Thymus (tissue), 11 donors: ENCODE measurements at regions not wholly inside any gene's neighbourhood (a gene's known extent, or its start where the extent isn't known, plus 50 kb on each side); places are given as distances from the start of the nearest gene placed in this dataset.

ENCODE experiments used
- DNase-seq, 9 donors: peaks; one replicate each; pipeline ENCODE4 v3.0.0-alpha.2; 2013; ENCODE audit warnings: low spot score in 9 of 9, low read depth in 6 of 9, missing footprints in 1 of 9
- H3K27ac ChIP-seq, 2 donors: one replicate each; pipeline ENCODE4 v1.5.1; 2013; ENCODE audit warnings: control low read depth in 1 of 2, low read depth in 1 of 2, low read length in 1 of 2, mild to moderate bottlenecking in 1 of 2, moderate library complexity in 1 of 2
- H3K27me3 ChIP-seq, 2 donors: one replicate each; pipeline ENCODE4 v1.5.1; 2013; ENCODE audit warnings: low read length in 1 of 2; ENCODE audit not compliant: control insufficient read depth in 2 of 2, insufficient read depth in 1 of 2
- H3K36me3 ChIP-seq, 2 donors: one replicate each; pipeline ENCODE4 v1.5.1; 2013; ENCODE audit warnings: low read length in 1 of 2, mild to moderate bottlenecking in 1 of 2, moderate library complexity in 1 of 2; ENCODE audit not compliant: control insufficient read depth in 2 of 2, insufficient read depth in 2 of 2
- H3K4me1 ChIP-seq, 2 donors: one replicate each; pipeline ENCODE4 v1.5.1; 2013; ENCODE audit warnings: low read length in 2 of 2; ENCODE audit not compliant: control insufficient read depth in 2 of 2, insufficient read depth in 2 of 2
- H3K4me3 ChIP-seq, 2 donors: one replicate each; pipeline ENCODE4 v1.5.1; 2013; ENCODE audit warnings: low read length in 2 of 2, control low read depth in 1 of 2, mild to moderate bottlenecking in 1 of 2
- H3K9me3 ChIP-seq, 2 donors: one replicate each; pipeline ENCODE4 v1.5.1; 2013; ENCODE audit warnings: low read length in 1 of 2, mild to moderate bottlenecking in 1 of 2; ENCODE audit not compliant: control insufficient read depth in 2 of 2, insufficient read depth in 1 of 2
- WGBS: extraction: QIAGEN DNeasy Blood & Tissue Kit; methylation state at CpG from one replicate; pipeline ENCODE4 v1.1.7; 2013; 5-methylcytosine and 5-hydroxymethylcytosine counted together
- donor health status: healthy.

DNA sequence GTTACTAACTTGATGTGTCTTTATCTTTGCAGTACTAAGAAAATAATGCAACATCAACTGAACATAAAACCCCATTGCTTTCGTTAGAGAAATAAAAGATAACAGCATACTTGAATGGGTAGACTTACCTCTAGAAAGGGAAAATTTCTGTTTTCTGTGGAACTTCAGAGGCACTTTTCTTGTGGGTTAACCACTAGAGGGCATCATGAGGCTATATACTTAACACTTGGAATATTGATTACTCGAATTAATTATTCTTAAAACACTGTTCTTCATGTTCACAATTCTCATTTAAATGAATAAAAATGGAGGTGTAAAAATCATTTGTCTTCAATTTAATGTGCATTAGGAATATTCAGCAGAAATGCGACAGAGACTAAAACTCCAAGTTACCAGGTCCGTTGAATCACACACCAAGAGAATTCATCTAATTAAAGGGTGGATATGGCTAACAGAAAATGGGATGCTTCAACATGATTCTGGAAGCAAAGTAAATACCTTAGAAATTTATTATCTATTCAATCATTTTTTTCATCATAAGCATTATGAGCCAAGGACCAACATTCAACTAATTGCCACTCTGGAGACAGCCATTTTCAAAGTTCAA lies 330.8 kb upstream of the PREP start:
- Histone ChIP-seq H3K27ac (no peak overlapping the region), H3K4me1 (no peaks in the 10 kb centered on the region), H3K4me3 (no peak overlapping the region), H3K9me3 (no peaks in the 10 kb centered on the region), H3K36me3 (no peaks in the 10 kb centered on the region), H3K27me3 (no peaks in the 10 kb centered on the region)
- WGBS, result 61% methylated on average over 4 of the region's 4 CpGs
- peak in 5 of 9 donors; percentile 7 to 43 (median 20) for DNase-seq

GRCh38 chr6:105728995-105729394 lies 326.1 kb upstream of the PREP start:
- no peaks in the 10 kb centered on the region for H3K9me3 ChIP-seq
- no peak overlapping the region for H3K4me3 ChIP-seq
- WGBS, result 97% methylated on average over 1 of the region's 1 CpG
- H3K36me3 ChIP-seq, result no peaks in the 10 kb centered on the region
- H3K27me3 ChIP-seq, result no peaks in the 10 kb centered on the region
- no peak overlapping the region for H3K27ac ChIP-seq
- no peak for DNase-seq
- H3K4me1 ChIP-seq, result no peaks in the 10 kb centered on the region

- no peak for DNase-seq
- Histone ChIP-seq H3K9me3 (no peaks in the 10 kb centered on the region), H3K4me3 (no peak overlapping the region), H3K27me3 (no peaks in the 10 kb centered on the region), H3K27ac (no peak overlapping the region), H3K36me3 (no peaks in the 10 kb centered on the region), H3K4me1 (no peaks in the 10 kb centered on the region)
- WGBS, result 94% methylated on average over 4 of the region's 4 CpGs
These were observed 324.2 kb upstream of the PREP start for GRCh38 chr6:105726902-105727655.

GRCh38 chr6:105714846-105715245 lies 312.0 kb upstream of the PREP start:
- H3K36me3 ChIP-seq, result no peaks in the 10 kb centered on the region
- no peak for DNase-seq
- H3K27me3 ChIP-seq, result no peaks in the 10 kb centered on the region
- H3K4me1 ChIP-seq, result no peaks in the 10 kb centered on the region
- H3K4me3 ChIP-seq, result no peak overlapping the region
- H3K9me3 ChIP-seq, result peaks cover 0 to 5% of the 10 kb centered on the region in 2 donors
- no peak overlapping the region for H3K27ac ChIP-seq

DNA sequence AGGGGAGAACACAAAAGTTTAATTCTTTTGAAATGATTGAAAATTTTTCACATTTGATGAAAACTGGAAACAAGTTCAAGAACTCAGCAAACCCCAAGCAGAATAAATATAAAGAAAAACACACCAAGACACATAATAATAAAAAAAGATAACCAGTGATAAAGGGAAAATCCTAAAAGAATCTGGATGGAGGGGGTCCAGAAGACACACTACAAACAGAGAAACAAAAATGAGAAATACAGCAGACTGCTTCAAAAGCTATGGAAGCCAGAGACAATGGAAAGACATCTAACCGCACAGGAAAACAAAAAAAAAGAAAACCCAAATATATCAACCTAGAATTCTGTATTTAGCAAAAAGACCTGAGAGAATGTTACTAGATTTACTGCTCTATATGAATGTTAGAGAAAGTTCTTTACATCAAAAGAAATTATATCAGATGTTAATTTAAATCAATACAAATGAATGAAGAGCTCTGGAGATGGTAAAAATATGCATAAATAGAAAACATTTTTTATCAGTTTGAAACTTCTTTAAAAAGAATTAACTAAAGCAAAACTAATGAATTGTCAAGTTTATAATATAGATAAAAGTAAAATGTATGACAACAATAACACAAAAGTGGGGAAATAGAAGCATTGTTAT lies 310.7 kb upstream of the PREP start:
- Histone ChIP-seq H3K9me3 (peaks cover 0 to 5% of the 10 kb centered on the region in 2 donors), H3K27me3 (no peaks in the 10 kb centered on the region), H3K4me1 (no peaks in the 10 kb centered on the region), H3K4me3 (no peak overlapping the region), H3K27ac (no peak overlapping the region), H3K36me3 (no peaks in the 10 kb centered on the region)
- DNase-seq, result no peak
- 100% methylated on average over 1 of the region's 1 CpG for WGBS

GRCh38 chr6:105711216-105711615 lies 308.3 kb upstream of the PREP start:
- H3K36me3 ChIP-seq, result no peaks in the 10 kb centered on the region
- no peak overlapping the region for H3K27ac ChIP-seq
- H3K27me3 ChIP-seq, result no peaks in the 10 kb centered on the region
- H3K4me3 ChIP-seq, result no peak overlapping the region
- 97% methylated on average over 2 of the region's 2 CpGs for WGBS
- peaks cover 0 to 5% of the 10 kb centered on the region in 2 donors for H3K9me3 ChIP-seq
- no peak for DNase-seq
- H3K4me1 ChIP-seq, result no peaks in the 10 kb centered on the region

- Histone ChIP-seq H3K27me3 (no peaks in the 10 kb centered on the region), H3K4me1 (no peaks in the 10 kb centered on the region), H3K27ac (no peak overlapping the region), H3K36me3 (no peaks in the 10 kb centered on the region), H3K9me3 (no peaks in the 10 kb centered on the region), H3K4me3 (no peak overlapping the region)
- DNase-seq, result no peak
- WGBS, result 98% methylated on average over 5 of the region's 5 CpGs
These were observed 302.7 kb upstream of the PREP start for GRCh38 chr6:105705608-105706007.

DNA sequence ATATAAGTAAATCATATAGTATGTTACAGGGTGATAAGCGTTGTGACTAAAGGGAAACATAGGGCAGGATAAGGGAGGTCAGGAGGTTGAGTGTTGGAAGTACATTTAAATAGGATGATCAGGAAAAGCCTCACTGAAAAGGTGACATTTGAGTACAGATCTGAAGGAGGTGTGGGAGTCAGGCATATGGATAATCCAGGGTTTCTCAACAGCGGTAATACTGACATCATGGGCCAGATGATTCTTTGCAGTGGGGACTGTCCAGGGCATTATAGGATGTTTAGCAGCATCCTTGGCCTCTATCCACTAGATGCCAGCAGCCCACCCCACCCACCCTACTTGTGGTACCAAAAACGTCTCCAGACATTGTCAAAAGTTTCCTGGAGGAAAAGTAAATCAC lies 292.6 kb upstream of the PREP start:
- no peak for DNase-seq
- H3K9me3 ChIP-seq, result no peaks in the 10 kb centered on the region
- WGBS, result 91% methylated on average over 3 of the region's 3 CpGs
- H3K27ac ChIP-seq, result no peak overlapping the region
- no peaks in the 10 kb centered on the region for H3K36me3 ChIP-seq
- H3K4me3 ChIP-seq, result no peak overlapping the region
- H3K27me3 ChIP-seq, result peaks cover 0 to 2% of the 10 kb centered on the region in 2 donors
- no peaks in the 10 kb centered on the region for H3K4me1 ChIP-seq

DNA sequence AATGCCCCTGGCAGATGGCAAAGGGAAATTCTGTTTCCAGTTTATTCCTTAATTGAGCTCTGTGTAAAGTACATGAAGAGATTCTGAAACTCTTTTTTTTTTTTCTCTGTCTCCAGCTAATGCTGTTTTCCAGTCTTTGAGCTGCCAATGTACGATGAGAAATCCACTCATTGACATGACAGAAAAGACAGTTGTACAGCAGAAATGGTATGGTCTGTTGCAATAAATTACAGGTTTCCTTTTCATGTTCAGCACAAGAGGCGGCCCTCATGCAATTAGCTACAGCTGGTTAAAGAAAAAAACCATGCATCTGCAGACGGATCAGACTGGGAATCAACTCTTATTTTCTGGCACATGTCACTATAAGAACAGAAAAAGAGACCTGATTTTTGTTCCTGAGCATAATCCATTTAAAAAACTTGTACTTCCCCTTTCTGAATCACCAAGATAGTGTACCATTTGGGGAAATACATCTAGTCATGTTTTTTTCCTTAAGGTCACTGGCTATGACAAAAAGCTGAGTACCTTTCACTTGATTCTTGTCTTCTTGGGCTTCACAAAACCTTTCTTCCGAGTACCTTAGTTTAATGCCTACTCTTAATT lies 289.8 kb upstream of the PREP start:
- no peak overlapping the region for H3K27ac ChIP-seq
- no peak overlapping the region for H3K4me3 ChIP-seq
- no peaks in the 10 kb centered on the region for H3K9me3 ChIP-seq
- no peaks in the 10 kb centered on the region for H3K36me3 ChIP-seq
- 28% methylated on average over 4 of the region's 4 CpGs for WGBS
- no peaks in the 10 kb centered on the region for H3K4me1 ChIP-seq
- peak in 1 of 9 donors; percentile 10 for DNase-seq
- H3K27me3 ChIP-seq, result peaks cover 0 to 2% of the 10 kb centered on the region in 2 donors
